Anterior cingulate cortex (tissue), 58 donors: ENCODE measurements at regions not wholly inside any gene's neighbourhood (a gene's known extent, or its start where the extent isn't known, plus 50 kb on each side); places are given as distances from the start of the nearest gene placed in this dataset.

ENCODE experiments used
- DNase-seq, 58 donors: peaks; one replicate each; lab custom pipeline; 2025; lab: John Stamatoyannopoulos, UW

DNA sequence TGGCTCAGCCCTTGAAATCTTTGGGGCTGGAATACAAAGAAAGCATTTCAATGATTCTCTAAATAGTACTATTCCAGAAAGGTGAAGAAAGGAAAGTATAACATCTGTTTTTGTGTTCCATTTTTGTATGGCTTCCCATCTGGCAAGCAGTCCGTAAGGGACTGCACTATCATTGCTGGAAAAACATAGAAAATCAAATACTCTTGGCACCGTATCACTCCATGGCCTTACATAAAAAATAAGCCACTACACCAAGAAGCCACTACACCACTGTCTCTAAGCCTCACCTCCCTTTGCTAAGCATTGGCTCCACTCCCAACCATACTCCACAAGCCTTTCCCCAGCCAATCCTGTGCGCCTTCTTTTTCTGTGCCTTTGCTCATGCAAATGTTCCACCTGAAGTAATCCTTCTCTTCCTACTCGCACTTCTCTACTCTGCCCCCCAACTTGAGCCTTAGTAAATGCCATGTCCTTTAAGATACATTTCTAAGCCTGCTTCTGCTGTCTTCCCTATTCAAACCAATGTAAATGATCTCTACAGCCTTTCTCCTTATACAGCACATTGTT is 454.6 kb upstream of the TUSC1 start:
- DNase-seq, result no peak

DNA sequence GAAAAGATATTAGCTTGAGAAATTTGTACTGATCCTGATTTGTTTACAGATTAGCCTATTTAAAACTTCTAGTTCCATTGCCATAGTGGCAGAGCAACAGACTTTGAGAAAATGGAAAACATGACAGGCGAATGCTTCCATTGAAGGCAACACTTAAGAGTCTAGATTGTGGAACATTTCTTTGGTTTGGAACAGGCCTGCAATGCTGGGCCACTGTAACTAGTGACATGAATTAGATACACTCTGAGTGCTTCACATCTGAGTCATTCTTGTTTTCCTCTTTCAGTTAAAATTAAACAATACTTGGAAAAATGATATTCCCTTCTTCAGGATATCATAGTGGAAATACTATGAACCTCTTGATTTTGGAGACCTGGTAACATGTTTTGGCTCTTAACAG is 453.6 kb upstream of the TUSC1 start:
- DNase-seq, result no peak

DNA sequence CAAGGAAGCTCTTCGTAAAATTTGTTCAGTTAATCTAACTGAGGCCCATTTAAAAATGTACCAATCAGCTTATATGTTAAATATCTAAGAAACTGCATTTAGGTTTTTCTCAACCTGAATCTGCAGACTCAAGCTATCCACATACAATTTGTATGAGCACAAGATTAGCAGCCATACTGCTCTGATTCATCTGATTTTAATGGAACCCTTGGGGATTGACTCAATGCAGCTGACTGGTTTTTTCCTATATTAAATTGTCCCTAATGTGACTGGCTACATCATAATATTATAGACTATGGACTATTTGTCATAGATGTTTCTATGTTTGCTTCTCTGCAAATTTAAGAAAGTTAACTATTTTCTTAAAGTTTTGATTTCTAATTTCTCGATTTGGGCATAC is 451.0 kb upstream of the TUSC1 start:
- DNase-seq, result no peak

DNA sequence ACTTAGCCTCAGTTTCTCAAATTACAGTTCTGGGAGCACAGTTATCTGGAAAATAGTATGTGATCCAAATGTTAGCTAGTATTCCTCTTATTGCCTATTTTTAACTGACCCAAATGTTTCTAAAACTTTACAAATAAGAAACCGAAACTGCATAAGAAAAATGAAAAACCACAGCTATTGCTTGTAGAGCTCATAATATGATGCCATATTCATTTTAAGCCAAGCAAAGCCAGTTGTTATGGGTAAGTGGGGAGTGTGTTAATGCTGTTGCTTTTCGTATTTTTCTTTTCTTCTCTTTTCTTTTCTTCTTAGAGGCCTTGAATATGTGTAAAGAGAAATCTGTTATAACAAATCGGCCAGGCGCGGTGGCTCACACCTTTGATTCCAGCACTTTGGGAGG is 447.4 kb upstream of the TUSC1 start:
- no peak for DNase-seq

DNA sequence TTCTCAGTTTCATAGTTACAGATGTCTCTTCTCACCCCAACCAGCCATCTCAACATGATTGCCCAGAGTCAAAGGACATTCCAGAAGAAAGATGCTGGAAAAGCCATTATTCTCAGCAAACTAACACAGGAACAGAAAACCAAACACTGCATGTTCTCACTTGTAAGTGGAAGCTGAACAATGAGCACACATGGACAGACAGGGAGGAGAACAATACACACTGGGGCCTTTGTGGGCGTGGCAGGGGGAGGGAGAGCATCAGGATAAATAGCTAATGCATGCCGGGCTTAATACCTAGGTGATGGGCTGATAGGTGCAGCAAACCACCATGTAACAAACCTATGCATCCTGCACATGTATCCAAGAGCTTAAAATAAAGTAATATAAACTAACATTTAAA is 437.8 kb upstream of the TUSC1 start:
- DNase-seq, result peak in 4 of 58 donors; percentile 2 to 11 (median 4)

DNA sequence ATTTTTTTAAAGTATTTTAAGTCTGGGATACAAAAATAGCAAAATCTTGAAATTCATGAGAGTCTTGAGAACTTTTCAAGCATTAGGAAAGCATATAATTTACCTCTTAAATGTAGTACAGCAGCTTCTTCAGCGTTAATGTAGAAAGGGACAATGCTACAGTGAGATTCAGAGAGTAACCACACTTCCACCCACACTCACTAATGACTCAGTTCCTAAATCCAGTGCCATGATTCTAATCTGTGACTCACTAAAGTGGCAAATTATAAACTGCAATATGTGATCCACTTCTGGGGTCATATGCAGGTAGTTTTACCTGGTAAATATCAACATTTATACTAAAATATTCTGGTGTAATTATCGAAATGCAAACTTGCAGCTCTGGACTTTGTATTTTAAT is 434.5 kb upstream of the TUSC1 start:
- DNase-seq, result no peak

DNA sequence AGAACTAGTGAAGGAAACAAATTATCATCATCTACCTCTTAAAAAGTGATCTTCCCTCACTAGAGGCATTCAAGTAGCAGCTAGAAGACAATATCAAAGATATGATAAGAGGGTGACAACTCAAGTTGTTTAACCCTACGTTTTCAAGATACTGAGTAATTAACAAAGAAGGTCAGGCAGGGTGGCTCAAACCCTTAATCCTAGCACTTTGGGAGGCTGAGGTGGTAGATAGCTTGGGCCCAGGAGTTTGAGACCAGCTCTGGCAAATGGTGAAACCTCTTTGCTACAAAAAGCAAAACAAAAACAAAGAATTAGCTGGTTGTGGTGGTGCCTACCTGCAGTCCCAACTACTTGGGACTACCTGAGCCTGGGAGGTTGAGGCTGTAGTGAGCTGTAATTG is 408.2 kb upstream of the TUSC1 start:
- no peak for DNase-seq

DNA sequence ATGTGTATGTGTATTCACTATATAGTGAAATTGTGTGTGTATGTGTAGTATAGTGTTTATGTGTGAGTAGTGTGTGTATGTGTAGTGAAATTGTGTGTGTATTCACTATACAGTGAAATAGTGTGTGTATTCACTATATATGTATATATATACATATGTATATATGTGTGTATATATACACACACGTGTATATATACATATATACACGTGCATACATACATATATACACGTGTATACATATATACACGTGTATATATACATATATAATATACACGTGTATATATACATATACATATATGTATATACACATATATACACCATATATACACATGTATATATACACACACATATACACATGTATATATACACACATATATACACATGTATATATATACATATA is 403.6 kb upstream of the TUSC1 start:
- no peak for DNase-seq

DNA sequence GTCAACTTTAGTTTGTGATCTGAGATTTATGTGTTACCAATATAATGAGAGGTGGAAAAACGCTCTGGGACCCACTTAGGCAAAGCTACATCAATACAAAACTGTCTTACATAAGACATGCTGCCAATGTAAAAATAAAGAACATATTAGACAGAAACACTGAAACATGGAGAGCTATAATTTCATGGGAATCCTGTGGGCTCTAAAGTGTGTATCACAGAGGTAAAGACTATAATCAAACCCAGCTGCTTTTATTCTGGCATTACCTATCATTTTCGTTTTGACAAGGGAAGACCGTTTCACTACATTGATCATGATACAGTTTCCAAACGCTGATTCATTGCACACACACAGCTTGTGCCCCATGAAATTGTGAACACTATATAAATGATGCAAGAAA is 400.5 kb upstream of the TUSC1 start:
- DNase-seq, result no peak

DNA sequence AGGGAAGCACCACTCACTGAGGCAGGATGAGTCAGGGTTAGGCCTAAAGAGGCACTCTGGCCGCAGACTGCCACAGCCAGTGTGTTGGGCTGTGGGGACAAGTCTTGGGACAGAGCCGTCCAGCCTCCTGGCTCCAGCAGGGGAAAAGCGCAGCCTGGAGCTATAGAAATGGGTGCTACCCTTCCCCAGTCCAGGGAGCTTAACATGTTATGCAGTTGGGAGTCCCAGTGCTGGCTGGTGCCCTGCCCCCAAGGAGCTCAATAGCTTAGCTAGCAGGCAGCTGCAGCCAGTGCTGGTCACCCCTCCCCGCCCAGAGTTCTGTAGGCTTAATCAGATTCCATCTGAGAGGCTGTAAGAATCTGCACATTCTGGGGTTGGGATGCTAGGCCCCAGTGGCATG is 399.6 kb upstream of the TUSC1 start:
- DNase-seq, result no peak

DNA sequence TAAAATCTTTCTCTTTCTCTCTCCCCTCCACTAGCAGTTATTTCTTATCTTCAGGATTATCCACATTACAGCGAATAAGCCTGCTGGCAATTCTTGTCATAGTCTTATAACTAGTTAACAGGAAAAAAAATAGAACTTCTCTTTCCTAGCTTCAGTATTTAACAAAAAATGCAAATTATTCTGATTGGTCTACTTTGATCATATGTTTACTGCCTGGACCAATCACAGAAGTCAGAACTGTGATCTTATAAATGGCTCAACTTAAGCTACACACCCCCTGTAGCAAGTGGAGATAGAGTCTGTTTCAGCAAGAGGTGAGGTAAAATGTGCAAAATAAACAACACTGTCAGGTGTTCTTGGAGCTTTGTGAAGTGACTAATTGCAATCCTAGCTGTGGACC is 389.4 kb upstream of the TUSC1 start:
- DNase-seq, result no peak

DNA sequence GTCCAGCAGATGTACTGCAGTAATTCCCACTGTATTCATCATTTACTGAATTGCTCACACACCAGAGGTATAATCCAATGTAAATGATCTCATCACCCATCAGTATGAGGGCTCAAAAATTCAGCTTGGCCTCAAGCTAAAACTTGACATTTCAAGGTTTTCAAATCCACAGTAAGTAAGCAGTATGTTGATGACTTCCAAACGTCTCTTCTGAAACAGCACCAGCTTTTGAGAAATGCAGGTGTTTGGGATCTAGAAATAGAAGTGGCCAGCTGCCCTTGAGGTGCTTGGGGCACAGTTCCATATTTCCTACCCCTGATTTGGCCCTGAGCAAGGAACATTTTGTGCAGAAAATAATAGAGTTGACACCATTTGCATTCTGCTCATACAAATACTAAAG is 388.0 kb upstream of the TUSC1 start:
- DNase-seq, result no peak

DNA sequence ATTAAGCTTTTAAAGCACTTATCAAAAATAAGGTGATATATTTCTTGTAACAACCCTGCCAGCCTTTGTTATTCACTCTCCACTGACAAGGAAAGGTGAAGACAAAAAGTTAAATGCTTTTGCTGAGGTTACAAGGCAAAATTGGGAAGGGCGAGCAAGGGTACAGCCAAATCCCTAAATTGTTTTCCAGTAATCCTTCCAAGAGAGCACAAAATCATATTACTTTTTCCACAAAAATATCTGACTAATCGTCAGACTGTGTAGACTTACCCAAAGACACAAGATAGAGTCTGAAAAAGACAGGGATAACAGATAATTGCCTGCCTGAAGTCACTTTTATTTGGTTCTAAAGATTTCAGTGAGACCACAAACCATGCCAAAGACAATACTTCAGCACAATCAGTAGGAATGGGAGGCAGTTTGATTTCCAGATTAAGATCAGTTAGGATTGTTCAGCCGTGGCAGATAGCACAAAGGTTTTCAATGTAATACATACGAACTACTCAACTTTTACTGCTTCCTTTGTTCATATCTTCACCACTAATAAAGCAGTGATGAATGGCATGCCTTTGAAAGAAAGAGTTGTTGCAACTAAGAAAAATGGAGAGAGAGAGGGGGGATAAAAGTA is 383.8 kb upstream of the TUSC1 start:
- DNase-seq, result no peak

DNA sequence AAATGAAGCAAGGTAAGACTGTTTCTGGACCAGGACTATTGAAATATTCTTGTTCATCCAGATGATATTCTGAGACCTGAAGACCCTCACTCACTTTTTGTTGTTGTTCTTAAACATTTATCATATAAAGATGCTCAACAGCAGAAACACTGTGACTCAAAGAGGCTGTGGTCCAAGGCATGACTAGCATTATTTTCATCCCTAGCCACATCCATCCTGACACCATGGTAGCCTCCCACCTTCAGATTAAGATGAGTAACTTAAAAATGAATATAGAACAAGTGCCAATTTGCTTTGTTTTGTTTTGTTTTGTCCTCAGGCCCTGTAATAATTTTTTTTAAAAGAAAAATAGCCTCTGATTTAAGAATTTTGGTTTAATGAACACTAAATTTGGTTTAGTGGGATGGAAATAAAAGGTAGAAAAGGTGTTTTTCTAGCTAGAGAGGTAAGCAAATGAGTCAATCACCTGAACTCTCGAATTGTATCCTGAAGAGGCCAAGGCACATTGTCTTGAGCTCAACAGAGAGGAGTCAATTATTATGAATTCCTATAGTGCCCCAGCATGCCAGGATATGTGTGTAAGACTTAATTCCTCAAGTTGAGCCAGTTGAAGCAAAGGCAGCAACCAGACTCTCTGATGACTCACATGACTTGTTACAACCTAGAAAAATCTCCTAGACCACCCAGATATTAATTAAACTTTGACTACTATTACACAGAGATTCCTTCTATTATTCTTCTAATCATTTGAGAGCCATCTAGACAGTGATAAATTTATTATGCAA is 380.1 kb upstream of the TUSC1 start:
- no peak for DNase-seq

DNA sequence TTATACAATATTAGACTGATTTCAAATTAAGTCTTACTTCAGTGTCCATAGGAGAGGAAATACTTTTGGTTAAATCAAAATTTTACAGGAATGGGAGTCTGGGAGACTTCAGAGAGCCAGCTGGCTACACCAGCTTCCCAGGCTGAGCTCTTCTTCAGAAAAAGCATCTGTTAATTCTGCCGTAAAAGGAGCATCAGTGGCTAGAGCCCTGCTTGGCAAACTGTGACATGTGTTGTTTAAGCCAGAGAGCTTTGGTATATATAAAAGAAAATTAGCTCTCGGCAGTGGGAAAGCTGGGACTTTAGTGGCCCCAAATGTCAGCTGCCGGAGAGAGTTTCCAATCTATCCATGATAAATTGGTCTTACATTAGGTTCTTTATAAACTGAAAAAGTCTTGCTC is 378.8 kb upstream of the TUSC1 start:
- DNase-seq, result peak in 5 of 58 donors; percentile 0 to 10 (median 6)

DNA sequence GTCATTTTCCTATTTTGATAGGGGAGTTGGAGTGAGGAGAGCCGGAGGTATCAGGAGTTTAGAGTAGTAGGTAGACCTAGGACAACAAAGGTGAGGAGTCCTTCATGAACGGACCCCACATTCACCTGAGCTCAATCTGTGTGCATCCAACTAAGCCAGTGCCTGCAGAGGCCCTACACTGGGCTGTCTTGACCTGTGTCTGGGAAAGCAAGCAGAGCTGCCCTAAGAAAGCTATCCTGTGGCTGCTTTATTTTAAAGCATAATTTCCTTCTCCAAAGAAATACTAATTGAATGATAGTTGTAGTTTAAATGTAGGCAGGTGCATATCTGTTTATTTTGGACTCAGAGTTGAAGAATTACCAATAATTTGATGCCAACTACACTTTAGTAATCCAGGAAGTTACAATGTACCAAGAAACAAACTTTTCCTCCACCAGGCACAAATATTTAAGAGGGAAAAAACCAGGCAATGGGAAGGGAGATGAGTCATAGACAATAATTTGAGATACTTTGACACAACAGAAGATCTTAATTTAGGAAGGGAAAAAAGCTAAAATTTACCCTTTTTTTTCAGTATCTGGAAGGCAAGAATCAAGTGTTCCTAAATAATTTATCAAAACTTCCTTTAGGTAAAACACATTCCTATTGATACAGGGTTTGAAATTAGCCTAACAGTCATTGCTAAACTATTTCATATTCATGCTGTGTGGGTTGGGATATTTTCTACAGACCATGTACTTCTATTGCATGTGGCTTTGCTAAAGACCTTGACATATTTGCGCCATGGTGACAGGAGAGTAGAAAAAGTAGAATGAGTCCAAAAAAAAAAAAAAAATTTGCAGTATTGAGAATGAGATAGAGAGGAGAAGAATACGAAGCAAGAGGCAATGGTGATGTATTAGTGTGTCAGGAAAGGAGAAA is 376.6 kb upstream of the TUSC1 start:
- no peak for DNase-seq

DNA sequence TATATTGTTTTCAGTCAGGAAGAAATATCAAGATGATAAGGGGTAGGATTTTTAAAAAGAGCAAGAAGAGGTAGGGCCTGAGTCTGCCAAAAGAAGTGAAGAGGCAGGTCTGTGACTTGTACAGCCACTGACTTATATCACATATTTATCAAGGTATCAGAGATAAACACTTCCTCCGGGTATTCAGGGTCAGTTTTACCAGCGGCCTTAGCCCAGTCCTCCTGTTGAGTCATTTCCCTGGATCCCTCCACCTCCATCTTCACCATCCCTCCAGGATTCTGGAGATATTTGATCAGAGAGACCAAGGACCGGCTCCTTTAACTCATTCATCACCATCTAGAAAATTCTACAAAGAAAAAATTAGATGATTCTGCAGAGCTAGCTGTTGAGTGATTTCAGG is 375.7 kb upstream of the TUSC1 start:
- DNase-seq, result no peak

DNA sequence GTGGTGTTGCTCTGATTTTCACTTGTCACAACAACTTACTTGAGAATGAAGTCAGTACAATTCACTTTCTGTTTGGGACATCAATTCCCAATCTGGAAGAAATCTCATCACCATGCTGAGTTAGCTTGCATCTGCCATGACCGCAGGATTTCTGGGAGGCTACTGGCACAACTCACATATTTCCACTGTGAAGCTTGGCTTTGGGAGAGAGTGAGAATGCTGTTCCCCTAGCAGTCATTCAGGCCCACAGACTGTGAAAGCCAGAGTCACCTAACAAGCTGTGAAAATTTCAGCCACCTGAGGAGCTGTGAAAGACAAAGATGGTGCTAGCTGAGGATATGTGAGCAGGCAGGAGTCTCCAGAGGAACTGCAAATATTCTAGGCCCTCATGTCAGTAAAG is 365.2 kb upstream of the TUSC1 start:
- DNase-seq, result no peak

DNA sequence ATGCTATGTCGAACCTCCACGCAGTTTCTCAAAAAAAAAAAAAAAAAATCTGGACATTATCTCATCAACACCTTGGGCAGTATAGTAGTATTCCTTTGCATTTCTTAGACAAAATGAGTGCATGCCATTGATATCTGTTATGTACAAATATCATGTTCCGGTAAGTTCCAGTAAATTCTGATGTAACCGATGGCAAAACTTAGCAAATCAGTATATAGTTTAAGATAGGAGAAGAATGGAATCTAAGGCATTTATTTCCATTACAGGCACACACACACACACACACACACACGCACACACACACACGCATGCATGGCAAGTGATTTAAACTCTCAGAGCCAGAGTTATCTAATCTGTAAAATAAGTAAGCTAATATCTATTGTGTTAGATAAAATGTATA is 356.5 kb upstream of the TUSC1 start:
- DNase-seq, result no peak

DNA sequence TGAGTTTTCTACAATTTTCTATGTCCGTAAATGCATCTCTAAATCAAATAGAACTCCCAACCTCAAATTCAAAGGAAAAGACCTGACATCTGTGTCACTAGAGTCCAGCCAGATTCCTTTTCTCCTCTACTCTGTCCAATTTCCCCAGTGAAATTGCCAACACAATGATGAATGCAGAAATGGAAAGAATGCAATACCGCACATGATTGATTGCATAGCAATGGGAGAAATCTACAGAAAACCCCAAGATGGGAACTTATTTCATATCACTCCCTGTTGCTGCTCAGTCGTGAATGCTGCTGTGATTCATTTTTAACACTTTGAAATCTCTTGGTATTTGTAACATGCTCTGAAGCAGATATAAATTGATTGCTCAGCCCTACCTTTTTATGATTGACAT is 355.1 kb upstream of the TUSC1 start:
- no peak for DNase-seq
